Left lung (tissue), 4 donors: ENCODE measurements at regions not wholly inside any gene's neighbourhood (a gene's known extent, or its start where the extent isn't known, plus 50 kb on each side); places are given as distances from the start of the nearest gene placed in this dataset.
"Not testable (repeated sequence)": the region's sequence is repeated elsewhere in the genome, so short reads cannot be mapped to it uniquely, and the experiment has no call there.

Experiments
- ATAC-seq: fragments of 200-7000 bp; cut with Tn5 transposase; one replicate; pipeline ENCODE4 v1.9.1; 2020; ENCODE audit warnings: moderate library complexity
- DNase-seq, 4 donors: peaks; one replicate each; pipeline ENCODE4 v3.0.0-alpha.2; 2013 to 2020
- H3K27ac ChIP-seq, 2 donors: fragments of 200-600 bp; sonication (generic) in 1 of 2; one replicate each; pipeline versions ENCODE4 v1.5.0 to v1.8.0; 2020 to 2021
- H3K27me3 ChIP-seq, 2 donors: fragments of 200-600 bp; sonication (generic) in 1 of 2; one replicate each; pipeline versions ENCODE4 v1.5.0 to v1.8.0; 2020 to 2021
- H3K36me3 ChIP-seq, 2 donors: fragments of 200-600 bp; sonication (generic) in 1 of 2; one replicate each; pipeline versions ENCODE4 v1.5.0 to v1.8.0; 2020 to 2021
- H3K4me1 ChIP-seq, 2 donors: fragments of 200-600 bp; one replicate each; pipeline ENCODE4 v1.8.0; 2021
- H3K4me3 ChIP-seq, 2 donors: fragments of 200-600 bp; sonication (generic) in 1 of 2; one replicate each; pipeline versions ENCODE4 v1.5.0 to v1.8.0; 2020 to 2021; ENCODE audit warnings: mild to moderate bottlenecking in 1 of 2
- H3K9me3 ChIP-seq, 2 donors: fragments of 200-600 bp; sonication (generic) in 1 of 2; one replicate each; pipeline versions ENCODE4 v1.5.0 to v1.8.0; 2020 to 2021
- intact Hi-C, 2 donors: fragments of 100-400 bp; cut with DNase I; formaldehyde crosslinking; loops; one replicate each; pipeline versions ENCODE4 v1.11.2 to v1.14.2; 2022
- TF ChIP-seq, protein P1 (sequence below), 2 donors: fragments of 200-600 bp; sonication (generic) in 1 of 2; IDR thresholded peaks; one replicate each; pipeline versions ENCODE4 v1.5.0 to v1.8.0; 2021; ENCODE audit warnings: antibody characterized with exemption in 2 of 2
- donor health status: DM: no; HTN: yes; CAD: no.
- donor health status: DM: no; HTN: no; CAD: no.

- Histone ChIP-seq H3K27me3 (no peaks in the 10 kb centered on the region), H3K36me3 (no peaks in the 10 kb centered on the region), H3K9me3 (peaks cover 0 to 4% of the 10 kb centered on the region in 2 donors), H3K4me1 (no peaks in the 10 kb centered on the region), H3K27ac (no peak overlapping the region), H3K4me3 (no peak overlapping the region)
- ATAC-seq (no peak), DNase-seq (no peak)
- TF ChIP-seq, protein P1, sequence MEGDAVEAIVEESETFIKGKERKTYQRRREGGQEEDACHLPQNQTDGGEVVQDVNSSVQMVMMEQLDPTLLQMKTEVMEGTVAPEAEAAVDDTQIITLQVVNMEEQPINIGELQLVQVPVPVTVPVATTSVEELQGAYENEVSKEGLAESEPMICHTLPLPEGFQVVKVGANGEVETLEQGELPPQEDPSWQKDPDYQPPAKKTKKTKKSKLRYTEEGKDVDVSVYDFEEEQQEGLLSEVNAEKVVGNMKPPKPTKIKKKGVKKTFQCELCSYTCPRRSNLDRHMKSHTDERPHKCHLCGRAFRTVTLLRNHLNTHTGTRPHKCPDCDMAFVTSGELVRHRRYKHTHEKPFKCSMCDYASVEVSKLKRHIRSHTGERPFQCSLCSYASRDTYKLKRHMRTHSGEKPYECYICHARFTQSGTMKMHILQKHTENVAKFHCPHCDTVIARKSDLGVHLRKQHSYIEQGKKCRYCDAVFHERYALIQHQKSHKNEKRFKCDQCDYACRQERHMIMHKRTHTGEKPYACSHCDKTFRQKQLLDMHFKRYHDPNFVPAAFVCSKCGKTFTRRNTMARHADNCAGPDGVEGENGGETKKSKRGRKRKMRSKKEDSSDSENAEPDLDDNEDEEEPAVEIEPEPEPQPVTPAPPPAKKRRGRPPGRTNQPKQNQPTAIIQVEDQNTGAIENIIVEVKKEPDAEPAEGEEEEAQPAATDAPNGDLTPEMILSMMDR (IDR thresholded peaks at IDR 0.05) = no peak
- intact Hi-C loops = no loop called here
Measured at GRCh38 chr6:85287158-85287557, 162.7 kb upstream of the NT5E start.

GRCh38 chr6:85286507-85286906, 163.4 kb upstream of the NT5E start:
- intact Hi-C loops = not testable (repeated sequence)

DNA sequence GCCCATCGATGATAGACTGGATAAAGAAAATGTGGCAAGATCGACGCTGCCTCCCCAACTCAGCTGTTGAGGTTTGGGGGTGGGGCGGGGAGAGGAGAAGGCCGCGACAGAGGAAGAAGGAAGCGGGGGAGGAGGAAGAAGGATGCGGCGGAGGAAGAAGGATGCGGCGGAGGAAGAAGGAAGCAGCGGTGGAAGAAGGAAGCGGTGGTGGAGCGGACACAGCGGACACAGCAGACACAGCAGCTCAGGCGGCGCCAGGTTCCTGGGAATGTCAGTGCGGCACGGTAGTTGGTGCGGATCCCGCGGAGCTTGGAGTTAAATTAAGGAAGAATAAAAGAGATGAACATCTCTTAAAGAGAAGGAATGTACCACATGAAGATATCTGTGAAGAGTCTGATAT, 163.9 kb upstream of the NT5E start:
- DNase-seq = peak in 1 of 4 donors; percentile 65

More at GRCh38 chr6:85286507-85286906, 163.4 kb upstream of the NT5E start:
- DNase-seq, H3K27me3 ChIP-seq, H3K36me3 ChIP-seq, H3K4me1 ChIP-seq, H3K27ac ChIP-seq, H3K4me3 ChIP-seq, ATAC-seq, H3K9me3 ChIP-seq: not testable (repeated sequence)

DNA sequence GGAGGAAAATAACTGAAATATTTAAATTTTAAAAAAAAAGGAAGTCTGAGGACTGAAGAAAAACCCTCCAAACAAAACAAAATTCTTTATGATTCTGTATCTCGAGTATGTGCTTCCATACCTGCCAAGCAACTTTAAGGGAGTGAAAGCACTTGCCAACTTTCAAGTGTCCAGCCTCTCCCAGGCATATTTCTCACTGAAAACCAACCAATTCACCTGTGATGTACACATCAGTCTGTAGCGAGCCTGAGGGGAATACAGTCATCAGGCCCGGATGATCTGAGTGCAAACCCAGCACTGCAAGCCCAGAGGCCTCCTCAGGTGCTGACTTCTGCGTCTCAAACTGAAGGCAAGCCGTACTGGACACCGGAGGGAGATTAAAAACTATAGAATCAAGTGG, 164.8 kb upstream of the NT5E start:
- ATAC-seq (peak; percentile 78), DNase-seq (peak in 2 of 4 donors; percentile 14 to 67)
- Histone ChIP-seq H3K4me3 (no peak overlapping the region), H3K9me3 (no peaks in the 10 kb centered on the region), H3K36me3 (no peaks in the 10 kb centered on the region), H3K4me1 (no peaks in the 10 kb centered on the region), H3K27me3 (no peaks in the 10 kb centered on the region), H3K27ac (no peak overlapping the region)
- TF ChIP-seq, protein P1 (IDR thresholded peaks at IDR 0.05) = no peak
- intact Hi-C loops = no loop called here

More for the DNA sequence above, 163.9 kb upstream of the NT5E start:
- TF ChIP-seq, protein P1 (IDR thresholded peaks at IDR 0.05) = no peak
- Histone ChIP-seq H3K27ac (no peak overlapping the region), H3K36me3 (no peaks in the 10 kb centered on the region), H3K9me3 (peaks cover 0 to 4% of the 10 kb centered on the region in 2 donors), H3K4me3 (no peak overlapping the region), H3K4me1 (no peaks in the 10 kb centered on the region), H3K27me3 (no peaks in the 10 kb centered on the region)
- intact Hi-C loops = no loop called here
- ATAC-seq = no peak

- Histone ChIP-seq H3K27me3 (no peaks in the 10 kb centered on the region), H3K4me1 (no peaks in the 10 kb centered on the region), H3K27ac (no peak overlapping the region), H3K9me3 (no peaks in the 10 kb centered on the region), H3K36me3 (no peaks in the 10 kb centered on the region), H3K4me3 (no peak overlapping the region)
- ATAC-seq (no peak), DNase-seq (no peak)
- TF ChIP-seq, protein P1 (IDR thresholded peaks at IDR 0.05) = no peak
- intact Hi-C loops = no loop called here
Measured at GRCh38 chr6:85283436-85283835, 166.4 kb upstream of the NT5E start.

GRCh38 chr6:85278466-85279035, 171.3 kb upstream of the NT5E start:
- peaks cover 0 to 5% of the 10 kb centered on the region in 2 donors for H3K9me3 ChIP-seq
- no peaks in the 10 kb centered on the region for H3K27me3 ChIP-seq
- H3K4me1 ChIP-seq = no peaks in the 10 kb centered on the region
- no peak overlapping the region for H3K4me3 ChIP-seq
- intact Hi-C loops = no loop called here
- ATAC-seq (no peak), DNase-seq (no peak)
- TF ChIP-seq, protein P1 (IDR thresholded peaks at IDR 0.05) = no peak
- H3K36me3 ChIP-seq = no peaks in the 10 kb centered on the region
- H3K27ac ChIP-seq = no peak overlapping the region

DNA sequence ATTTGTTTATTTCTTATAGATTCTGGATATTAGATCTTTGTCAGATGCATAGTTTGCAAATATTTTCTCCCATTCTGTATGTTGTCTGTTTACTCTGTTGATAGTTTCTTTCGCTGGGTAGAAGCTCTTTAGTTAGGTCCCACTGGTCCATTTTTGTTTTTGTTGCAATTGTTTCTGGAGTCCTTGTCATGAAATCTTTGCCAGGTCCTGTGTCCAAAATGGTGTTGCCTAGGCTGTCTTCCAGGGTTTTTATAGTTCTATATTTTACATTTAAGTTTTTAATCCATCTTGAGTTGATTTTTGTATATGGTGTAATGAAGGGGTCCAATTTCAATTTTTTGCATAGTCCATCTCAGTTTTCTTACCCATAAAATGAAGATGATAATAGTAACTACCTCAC, 173.9 kb upstream of the NT5E start:
- DNase-seq, H3K27me3 ChIP-seq, H3K4me1 ChIP-seq, H3K4me3 ChIP-seq, H3K27ac ChIP-seq, H3K9me3 ChIP-seq, intact Hi-C loops, ATAC-seq, H3K36me3 ChIP-seq: not testable (repeated sequence)
